DMS 273 (cell line): ENCODE measurements at regions not wholly inside any gene's neighbourhood (a gene's known extent, or its start where the extent isn't known, plus 50 kb on each side); places are given as distances from the start of the nearest gene placed in this dataset.
"Not testable (repeated sequence)": the region's sequence is repeated elsewhere in the genome, so short reads cannot be mapped to it uniquely, and the experiment has no call there.

Experiments
- DNase-seq: peaks from one replicate; lab custom pipeline; 2025; ENCODE audit not compliant: unreplicated experiment; lab: John Stamatoyannopoulos, UW

GRCh38 chr11:45412521-45412920, 126.4 kb upstream of the SYT13 start:
- DNase-seq, result no peak

- DNase-seq, result no peak
Measured at GRCh38 chr11:45412051-45412471, 125.9 kb upstream of the SYT13 start.

- DNase-seq, result no peak
Measured at GRCh38 chr11:45411228-45411946, 125.2 kb upstream of the SYT13 start.

GRCh38 chr11:45410391-45411227, 124.5 kb upstream of the SYT13 start:
- peak; percentile 9 for DNase-seq

GRCh38 chr11:45409587-45409986, 123.4 kb upstream of the SYT13 start:
- no peak for DNase-seq

GRCh38 chr11:45407226-45407625, 121.1 kb upstream of the SYT13 start:
- DNase-seq, result no peak

GRCh38 chr11:45405916-45406670, 120.0 kb upstream of the SYT13 start:
- DNase-seq, result peak; percentile 38

GRCh38 chr11:45403521-45403920, 117.4 kb upstream of the SYT13 start:
- not testable (repeated sequence) for DNase-seq

GRCh38 chr11:45402049-45402630, 116.0 kb upstream of the SYT13 start:
- DNase-seq, result no peak

- no peak for DNase-seq
Measured at GRCh38 chr11:45400591-45400990, 114.5 kb upstream of the SYT13 start.

GRCh38 chr11:45399166-45399565, 113.0 kb upstream of the SYT13 start:
- DNase-seq, result no peak

- no peak for DNase-seq
Measured at GRCh38 chr11:45398325-45398724, 112.2 kb upstream of the SYT13 start.

GRCh38 chr11:45396394-45396793, 110.3 kb upstream of the SYT13 start:
- peak; percentile 58 for DNase-seq

- peak; percentile 70 for DNase-seq
Measured at GRCh38 chr11:45395947-45396346, 109.8 kb upstream of the SYT13 start.

GRCh38 chr11:45395421-45395820, 109.3 kb upstream of the SYT13 start:
- DNase-seq, result no peak

GRCh38 chr11:45394294-45395085, 108.3 kb upstream of the SYT13 start:
- DNase-seq, result no peak

GRCh38 chr11:45393826-45394225, 107.7 kb upstream of the SYT13 start:
- no peak for DNase-seq

GRCh38 chr11:45393334-45393733, 107.2 kb upstream of the SYT13 start:
- DNase-seq, result no peak

- DNase-seq, result no peak
Measured at GRCh38 chr11:45392591-45393091, 106.5 kb upstream of the SYT13 start.

GRCh38 chr11:45392154-45392553, 106.0 kb upstream of the SYT13 start:
- no peak for DNase-seq
